Activated T-cell treated with anti-CD3 and anti-CD28 coated beads, Interleukin-2, amount 50 U/mL, for 48 hours (primary cell): ENCODE measurements at regions not wholly inside any gene's neighbourhood (a gene's known extent, or its start where the extent isn't known, plus 50 kb on each side); places are given as distances from the start of the nearest gene placed in this dataset.

Experiments
- DNase-seq, 2 experiments: peaks; one replicate each; pipeline ENCODE4 v3.0.0-alpha.2; 2020

GRCh38 chr2:16327326-16327725 lies 338.3 kb downstream of the CYRIA start:
- DNase-seq, result no peak

DNA sequence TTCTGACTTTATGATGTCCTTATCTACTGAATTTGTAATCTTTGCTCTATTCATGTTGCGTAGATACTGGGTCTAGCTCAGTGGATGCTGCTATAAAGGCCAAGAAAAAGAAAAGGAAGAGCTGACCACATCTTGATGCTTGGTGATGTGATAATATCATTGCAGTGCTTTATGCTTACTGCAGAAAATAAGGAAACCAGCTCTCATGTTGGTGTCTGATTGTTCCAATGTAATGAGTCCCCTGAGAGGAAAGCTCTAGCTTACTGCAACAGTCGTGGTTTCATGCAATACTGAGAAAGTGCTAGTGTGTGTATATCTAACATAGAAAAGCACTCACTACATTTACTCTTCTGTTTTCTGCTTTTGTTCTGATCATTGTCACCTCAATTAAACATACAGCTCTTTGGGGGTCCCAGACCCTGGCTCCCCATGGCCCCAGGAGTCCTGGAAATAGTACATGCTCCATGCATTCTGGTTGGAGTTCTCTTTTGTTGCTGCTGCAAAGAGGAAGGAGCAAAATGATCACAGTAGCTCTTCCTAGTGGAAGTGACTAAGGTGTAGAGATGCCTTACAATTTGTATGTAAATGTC lies 338.8 kb downstream of the CYRIA start:
- DNase-seq, result no peak

- DNase-seq, result no peak
Measured at GRCh38 chr2:16325976-16326510, 339.6 kb downstream of the CYRIA start.

DNA sequence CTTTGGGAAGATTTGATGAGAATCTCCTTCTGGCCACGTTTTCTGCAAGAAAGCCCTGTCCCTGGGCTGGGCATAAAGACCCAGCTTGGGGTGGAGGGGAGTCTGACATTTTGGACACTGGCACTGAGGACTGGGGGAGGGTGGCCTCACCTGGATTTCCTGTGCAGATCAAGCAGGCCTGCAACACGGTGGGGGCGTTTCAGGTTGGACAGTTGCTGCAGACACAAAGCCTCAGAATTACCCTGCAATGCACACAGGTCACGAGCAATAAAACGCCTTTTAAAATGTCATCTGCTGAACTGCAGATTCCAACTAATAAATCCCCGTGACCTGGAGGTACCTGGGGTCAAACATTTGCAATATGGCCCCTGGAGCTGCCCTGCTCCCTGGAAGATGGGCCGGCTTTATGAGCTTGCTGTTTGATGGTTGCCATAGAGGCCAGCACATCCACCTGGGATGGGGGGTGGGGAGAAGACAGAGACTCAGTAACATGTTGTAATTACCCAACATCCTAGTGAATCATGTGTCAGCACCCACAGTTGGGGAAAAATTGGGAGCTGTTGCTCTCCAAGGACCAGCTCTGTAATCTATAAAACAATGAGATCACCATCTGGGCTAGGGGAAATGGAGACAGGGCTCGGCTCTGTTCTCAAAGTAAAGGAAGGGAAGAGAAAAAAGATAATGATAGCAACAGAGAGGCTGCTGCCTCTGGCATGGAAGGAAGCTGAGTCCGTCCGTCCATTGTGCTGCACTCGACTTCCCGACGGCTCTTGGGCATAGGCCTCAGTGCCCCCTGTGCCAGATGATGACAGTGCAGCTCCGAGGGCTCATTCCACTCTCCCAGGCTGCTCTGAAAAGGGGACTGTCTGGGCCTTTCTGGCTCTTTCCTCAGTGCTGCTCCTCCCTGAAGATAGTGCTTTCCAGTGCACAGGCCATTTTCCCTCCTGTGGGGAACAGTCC lies 340.3 kb downstream of the CYRIA start:
- no peak for DNase-seq

GRCh38 chr2:16324544-16324937 lies 341.1 kb downstream of the CYRIA start:
- no peak for DNase-seq

- DNase-seq, result no peak
Measured at GRCh38 chr2:16323551-16324543, 341.8 kb downstream of the CYRIA start.

DNA sequence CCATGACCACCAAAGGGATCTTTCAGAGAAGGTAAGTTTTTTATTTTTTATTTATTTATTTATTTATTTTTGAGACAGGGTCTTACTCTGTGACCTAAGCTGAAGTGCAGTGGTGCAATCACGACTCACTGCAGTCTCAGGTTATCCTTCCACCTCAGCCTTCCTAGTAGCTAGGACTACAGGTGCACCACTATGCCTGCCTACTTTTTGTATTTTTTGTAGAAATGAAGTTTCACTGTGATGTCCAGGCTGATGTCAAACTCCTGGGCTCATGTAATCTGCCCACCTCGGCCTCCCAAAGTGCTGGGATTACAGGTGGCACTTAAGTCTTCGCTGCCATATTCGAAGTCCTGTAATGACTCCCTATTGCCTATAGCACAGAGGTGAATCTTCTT lies 342.5 kb downstream of the CYRIA start:
- no peak for DNase-seq

DNA sequence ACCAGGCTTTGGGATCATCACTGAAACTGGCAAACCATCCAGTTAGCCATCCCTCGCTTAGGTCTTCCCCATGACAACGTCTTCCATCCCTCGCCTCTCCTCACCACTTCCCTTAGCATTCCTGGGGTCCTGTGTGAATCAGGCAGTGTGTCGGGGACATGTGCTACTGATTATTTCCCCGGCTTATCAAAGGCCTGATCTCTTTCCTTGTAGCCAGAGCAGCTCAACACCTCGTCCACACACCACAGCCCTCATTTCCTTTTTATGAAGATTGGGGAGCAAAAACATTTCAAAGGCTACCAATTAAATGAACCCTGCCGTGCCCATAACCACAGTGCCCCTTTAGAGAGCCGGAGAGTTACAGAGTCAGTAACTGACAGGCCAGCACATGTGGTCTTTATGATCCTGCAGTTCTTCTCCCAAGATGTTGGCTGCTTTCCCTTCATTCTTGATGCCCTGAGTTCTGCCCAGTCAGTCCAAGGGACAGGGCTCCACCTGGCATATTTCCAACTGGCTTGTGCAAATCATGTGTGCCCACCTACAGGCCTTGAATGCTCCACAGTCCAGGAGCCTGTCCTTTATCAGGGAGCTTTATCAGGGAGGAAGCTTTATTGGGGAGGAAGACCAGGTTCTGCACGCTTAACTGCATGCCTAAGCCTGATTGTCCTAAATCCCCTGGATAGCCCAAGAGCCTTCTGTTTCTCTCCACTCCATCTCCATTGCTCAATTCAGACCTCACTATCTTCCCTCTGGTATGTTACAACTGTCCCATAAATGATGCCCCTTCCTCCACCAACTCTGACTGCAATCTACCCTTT lies 343.1 kb downstream of the CYRIA start:
- no peak for DNase-seq

DNA sequence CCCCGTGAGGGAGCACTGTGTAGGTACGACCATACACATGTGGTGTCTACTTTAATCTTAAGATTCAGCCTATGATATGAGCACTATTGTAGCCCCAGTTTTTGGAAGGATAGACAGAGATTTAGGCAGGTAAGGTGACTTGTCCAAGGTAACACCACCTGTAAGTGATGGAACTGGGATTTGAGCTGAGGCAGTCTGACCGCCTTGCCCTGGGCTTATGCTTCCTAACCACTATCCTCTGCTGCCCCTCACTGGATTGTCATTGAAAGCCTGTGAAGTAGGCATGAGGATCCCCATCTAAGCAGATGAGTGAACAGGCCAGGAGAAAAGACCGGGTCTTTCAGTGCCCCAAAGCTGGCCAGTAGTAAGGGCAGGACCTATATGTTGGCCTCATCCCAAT lies 343.8 kb downstream of the CYRIA start:
- DNase-seq, result no peak

DNA sequence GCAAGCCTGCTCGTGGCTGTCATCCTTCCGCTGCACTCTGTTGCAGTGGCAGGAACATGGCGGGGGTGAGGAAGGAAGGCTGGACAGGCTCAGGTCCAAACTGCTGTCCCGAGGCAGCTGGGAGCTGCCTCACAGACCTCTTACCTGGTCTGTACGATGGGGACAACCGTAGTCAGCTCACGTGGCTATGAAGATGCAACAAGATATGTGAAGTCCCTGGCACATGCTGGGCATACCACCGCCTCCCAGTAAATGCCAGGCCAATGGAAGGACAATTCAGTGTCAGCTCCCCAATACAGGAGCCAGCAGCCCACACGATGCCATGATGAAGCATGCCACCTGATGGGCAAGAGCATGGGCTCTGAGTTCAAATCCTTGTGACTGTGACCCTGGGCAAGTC lies 344.4 kb downstream of the CYRIA start:
- DNase-seq, result no peak

GRCh38 chr2:16320716-16321115 lies 344.9 kb downstream of the CYRIA start:
- no peak for DNase-seq

GRCh38 chr2:16319551-16320121 lies 346.0 kb downstream of the CYRIA start:
- DNase-seq, result no peak

DNA sequence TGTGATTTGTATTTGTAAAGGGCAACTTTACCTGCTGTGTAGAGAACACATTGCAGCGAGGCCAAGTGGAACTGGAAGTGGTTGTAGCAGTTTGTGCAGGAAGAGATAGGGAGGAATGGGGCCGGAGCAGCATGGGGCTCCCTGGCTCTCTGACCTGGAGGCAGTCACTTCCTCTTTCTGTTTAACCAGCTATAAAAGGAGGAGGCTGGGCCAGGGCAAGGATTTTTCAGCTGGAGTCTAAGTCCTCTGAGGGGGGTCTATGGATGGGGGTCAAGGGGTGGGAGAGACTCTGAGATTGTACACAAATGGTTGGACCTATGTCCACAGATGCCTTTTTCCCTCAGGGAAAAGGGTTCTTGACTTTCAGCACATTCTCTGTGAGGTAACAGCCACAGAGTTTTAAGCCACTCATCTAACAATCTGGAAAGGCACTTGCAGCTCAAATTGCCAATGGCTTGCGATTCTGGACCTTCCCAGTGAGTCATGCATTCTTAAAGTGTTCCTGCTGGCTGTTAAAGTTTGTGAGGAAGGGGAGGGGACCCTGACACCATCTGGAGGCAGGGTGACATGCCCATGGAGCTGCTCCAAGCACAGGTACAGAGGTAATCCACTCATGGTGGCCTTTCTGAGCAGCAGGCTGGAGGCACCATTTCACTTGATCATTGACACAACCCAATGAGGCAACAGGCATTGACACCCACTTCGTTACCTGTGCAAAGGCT lies 347.0 kb downstream of the CYRIA start:
- DNase-seq, result no peak

- DNase-seq, result no peak
Measured at GRCh38 chr2:16318051-16318450, 347.6 kb downstream of the CYRIA start.

DNA sequence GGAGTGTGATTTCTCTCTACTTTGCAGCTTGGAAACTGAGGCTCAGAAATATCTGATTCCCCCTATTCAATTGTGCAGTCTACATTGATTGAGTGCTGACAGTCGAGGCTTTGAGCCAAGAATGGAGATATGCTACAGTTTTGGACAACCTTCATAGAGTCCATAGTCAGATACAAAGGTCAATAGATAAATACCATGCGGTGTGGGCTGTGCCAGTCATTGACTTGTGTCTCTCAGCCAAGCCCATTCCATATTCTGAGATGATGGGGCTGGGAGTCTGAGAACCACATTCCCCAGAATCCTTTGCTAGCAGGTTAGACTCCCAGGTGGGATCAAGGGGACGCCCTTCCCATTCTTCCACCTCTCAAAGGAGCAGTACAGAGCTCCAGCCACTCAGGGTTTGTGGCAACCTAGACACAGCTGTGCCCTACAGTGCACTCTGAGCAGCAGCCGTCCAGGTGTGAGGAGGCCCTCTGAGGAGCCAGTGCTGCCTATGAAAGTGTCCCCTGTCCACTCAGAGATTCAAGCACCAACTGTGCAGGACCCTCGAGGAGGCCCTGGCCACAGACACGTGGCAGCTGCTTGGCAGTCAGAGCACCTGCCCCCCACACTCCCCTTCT lies 348.3 kb downstream of the CYRIA start:
- DNase-seq, result no peak

GRCh38 chr2:16316456-16317210 lies 349.0 kb downstream of the CYRIA start:
- no peak for DNase-seq

- no peak for DNase-seq
Measured at GRCh38 chr2:16315908-16316307, 349.7 kb downstream of the CYRIA start.

- DNase-seq, result no peak
Measured at GRCh38 chr2:16315458-16315835, 350.2 kb downstream of the CYRIA start.

- no peak for DNase-seq
Measured at GRCh38 chr2:16314691-16315457, 350.8 kb downstream of the CYRIA start.
